SJCRH30 (cell line): ENCODE measurements at regions not wholly inside any gene's neighbourhood (a gene's known extent, or its start where the extent isn't known, plus 50 kb on each side); places are given as distances from the start of the nearest gene placed in this dataset.
A peak's percentile ranks its signal among the peaks of the same experiment; 100 is the strongest.
"Not testable (repeated sequence)": the region's sequence is repeated elsewhere in the genome, so short reads cannot be mapped to it uniquely, and the experiment has no call there.

Source experiments
- DNase-seq, 2 experiments: peaks; one replicate each; pipeline ENCODE4 v3.0.0-alpha.2; 2015 to 2020
- H3K27ac ChIP-seq: fragments of 250-450 bp; sonication (Bioruptor Pico); 2 replicates; pipeline ENCODE4 v1.5.1; 2020; ENCODE audit warnings: mild to moderate bottlenecking, moderate library complexity
- H3K27me3 ChIP-seq: fragments of 250-450 bp; sonication (Bioruptor Pico); 2 replicates; pipeline ENCODE4 v1.5.1; 2020; ENCODE audit warnings: mild to moderate bottlenecking, moderate library complexity
- H3K36me3 ChIP-seq: fragments of 250-450 bp; sonication (Bioruptor Pico); 2 replicates; pipeline ENCODE4 v1.5.1; 2020; ENCODE audit warnings: mild to moderate bottlenecking, moderate library complexity
- H3K4me1 ChIP-seq: fragments of 250-450 bp; sonication (Bioruptor Pico); 2 replicates; pipeline ENCODE4 v1.5.1; 2020; ENCODE audit warnings: mild to moderate bottlenecking, moderate library complexity
- H3K4me3 ChIP-seq: fragments of 250-450 bp; sonication (Bioruptor Pico); 2 replicates; pipeline ENCODE4 v1.5.1; 2020; ENCODE audit warnings: mild to moderate bottlenecking, moderate library complexity
- H3K9me3 ChIP-seq: fragments of 250-450 bp; sonication (Bioruptor Pico); replicated peaks from 2 replicates; pipeline ENCODE4 v1.5.1; 2020; ENCODE audit warnings: mild to moderate bottlenecking, moderate library complexity

GRCh38 chr9:27659571-27659970 lies 86.3 kb upstream of the C9orf72 start:
- no peak overlapping the region for H3K27ac ChIP-seq
- no peaks in the 10 kb centered on the region for H3K4me1 ChIP-seq
- no peaks in the 10 kb centered on the region for H3K9me3 ChIP-seq
- no peaks in the 10 kb centered on the region for H3K27me3 ChIP-seq
- no peaks in the 10 kb centered on the region for H3K36me3 ChIP-seq
- H3K4me3 ChIP-seq = no peak overlapping the region
- DNase-seq = peak; percentile 14

GRCh38 chr9:27660148-27660547 lies 86.9 kb upstream of the C9orf72 start:
- no peak overlapping the region for H3K4me3 ChIP-seq
- no peaks in the 10 kb centered on the region for H3K9me3 ChIP-seq
- no peak for DNase-seq
- H3K4me1 ChIP-seq = no peaks in the 10 kb centered on the region
- no peaks in the 10 kb centered on the region for H3K36me3 ChIP-seq
- H3K27ac ChIP-seq = no peak overlapping the region
- H3K27me3 ChIP-seq = no peaks in the 10 kb centered on the region

DNA sequence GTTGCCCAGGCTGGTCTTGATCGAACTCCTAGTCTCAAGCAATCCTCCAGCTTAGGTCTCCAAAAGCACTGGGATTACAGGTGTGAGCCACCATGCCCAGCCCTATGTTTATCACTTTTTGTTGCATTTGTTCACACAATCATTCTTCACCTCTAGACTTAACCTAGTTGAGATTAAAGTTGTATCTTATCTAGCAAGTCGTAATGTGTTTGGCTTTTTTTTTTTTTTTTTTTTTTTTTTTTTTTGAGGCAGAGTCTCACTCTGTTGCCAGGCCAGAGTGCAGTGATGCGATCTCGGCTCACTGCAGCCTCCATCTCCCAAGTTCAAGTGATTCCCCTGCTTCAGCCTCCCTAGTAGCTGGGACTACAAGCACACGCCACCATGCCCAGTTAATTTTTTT lies 90.2 kb upstream of the C9orf72 start:
- H3K27me3 ChIP-seq = no peaks in the 10 kb centered on the region
- no peak for DNase-seq

GRCh38 chr9:27664121-27664779 lies 91.0 kb upstream of the C9orf72 start:
- no peaks in the 10 kb centered on the region for H3K4me1 ChIP-seq
- no peak overlapping the region for H3K27ac ChIP-seq
- H3K9me3 ChIP-seq = no peaks in the 10 kb centered on the region
- H3K27me3 ChIP-seq = no peaks in the 10 kb centered on the region
- no peak overlapping the region for H3K4me3 ChIP-seq
- H3K36me3 ChIP-seq = no peaks in the 10 kb centered on the region
- no peak for DNase-seq

More for the DNA sequence above, 90.2 kb upstream of the C9orf72 start:
- H3K27ac ChIP-seq = no peak overlapping the region
- H3K4me3 ChIP-seq = no peak overlapping the region
- no peaks in the 10 kb centered on the region for H3K36me3 ChIP-seq
- no peaks in the 10 kb centered on the region for H3K9me3 ChIP-seq
- H3K4me1 ChIP-seq = no peaks in the 10 kb centered on the region

- Histone ChIP-seq H3K36me3 (no peaks in the 10 kb centered on the region), H3K4me3 (no peak overlapping the region), H3K4me1 (no peaks in the 10 kb centered on the region), H3K27ac (no peak overlapping the region), H3K27me3 (no peaks in the 10 kb centered on the region), H3K9me3 (no peaks in the 10 kb centered on the region)
- no peak for DNase-seq
Observed at GRCh38 chr9:27665136-27665535, 91.9 kb upstream of the C9orf72 start.

- no peaks in the 10 kb centered on the region for H3K4me1 ChIP-seq
- no peaks in the 10 kb centered on the region for H3K27me3 ChIP-seq
- no peaks in the 10 kb centered on the region for H3K9me3 ChIP-seq
- H3K36me3 ChIP-seq = no peaks in the 10 kb centered on the region
- H3K4me3 ChIP-seq = no peak overlapping the region
- H3K27ac ChIP-seq = no peak overlapping the region
- no peak for DNase-seq
Observed at GRCh38 chr9:27668280-27668679, 95.0 kb upstream of the C9orf72 start.

- Histone ChIP-seq H3K36me3 (no peaks in the 10 kb centered on the region), H3K9me3 (no peaks in the 10 kb centered on the region), H3K27ac (no peak overlapping the region), H3K27me3 (no peaks in the 10 kb centered on the region), H3K4me1 (no peaks in the 10 kb centered on the region), H3K4me3 (no peak overlapping the region)
- DNase-seq = no peak
Observed at GRCh38 chr9:27671636-27672035, 98.4 kb upstream of the C9orf72 start.

DNA sequence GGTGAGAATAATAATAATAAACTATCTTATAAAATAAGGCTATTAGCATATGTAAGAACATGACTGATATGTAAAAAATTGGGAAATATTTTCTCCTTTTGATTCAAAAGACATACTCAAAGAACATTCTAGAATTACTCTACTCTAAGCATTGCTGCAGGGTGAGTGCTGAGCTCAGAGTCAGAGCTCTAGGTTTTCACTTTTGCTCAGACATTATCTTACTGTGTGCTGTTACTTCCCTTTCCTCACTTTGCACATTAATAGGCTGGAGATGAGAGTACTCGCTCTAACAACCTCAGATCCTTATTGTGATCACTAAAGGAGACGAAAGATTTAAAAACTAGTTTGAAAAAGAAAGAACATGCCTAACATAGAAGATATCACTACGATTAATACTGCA lies 99.4 kb upstream of the C9orf72 start:
- Histone ChIP-seq H3K4me3 (no peak overlapping the region), H3K4me1 (no peaks in the 10 kb centered on the region), H3K36me3 (no peaks in the 10 kb centered on the region), H3K27me3 (no peaks in the 10 kb centered on the region), H3K27ac (no peak overlapping the region), H3K9me3 (no peaks in the 10 kb centered on the region)
- no peak for DNase-seq

GRCh38 chr9:27673641-27674040 lies 100.4 kb upstream of the C9orf72 start:
- no peak for DNase-seq
- H3K27ac ChIP-seq = no peak overlapping the region
- H3K4me1 ChIP-seq = no peaks in the 10 kb centered on the region
- H3K27me3 ChIP-seq = no peaks in the 10 kb centered on the region
- no peaks in the 10 kb centered on the region for H3K36me3 ChIP-seq
- H3K9me3 ChIP-seq = no peaks in the 10 kb centered on the region
- no peak overlapping the region for H3K4me3 ChIP-seq

- Histone ChIP-seq H3K27me3 (no peaks in the 10 kb centered on the region), H3K4me3 (no peak overlapping the region), H3K4me1 (no peaks in the 10 kb centered on the region), H3K36me3 (no peaks in the 10 kb centered on the region), H3K27ac (no peak overlapping the region), H3K9me3 (no peaks in the 10 kb centered on the region)
- no peak for DNase-seq
Observed at GRCh38 chr9:27675354-27675753, 102.1 kb upstream of the C9orf72 start.

GRCh38 chr9:27676827-27677226 lies 103.5 kb upstream of the C9orf72 start:
- DNase-seq = no peak
- H3K27me3 ChIP-seq = no peaks in the 10 kb centered on the region
- H3K36me3 ChIP-seq = no peaks in the 10 kb centered on the region
- no peaks in the 10 kb centered on the region for H3K9me3 ChIP-seq
- no peak overlapping the region for H3K27ac ChIP-seq
- H3K4me3 ChIP-seq = no peak overlapping the region
- H3K4me1 ChIP-seq = no peaks in the 10 kb centered on the region

GRCh38 chr9:27679338-27679737 lies 106.1 kb upstream of the C9orf72 start:
- Histone ChIP-seq H3K36me3 (no peaks in the 10 kb centered on the region), H3K9me3 (no peaks in the 10 kb centered on the region), H3K27me3 (no peaks in the 10 kb centered on the region), H3K27ac (no peak overlapping the region), H3K4me1 (no peaks in the 10 kb centered on the region), H3K4me3 (no peak overlapping the region)
- no peak for DNase-seq

DNA sequence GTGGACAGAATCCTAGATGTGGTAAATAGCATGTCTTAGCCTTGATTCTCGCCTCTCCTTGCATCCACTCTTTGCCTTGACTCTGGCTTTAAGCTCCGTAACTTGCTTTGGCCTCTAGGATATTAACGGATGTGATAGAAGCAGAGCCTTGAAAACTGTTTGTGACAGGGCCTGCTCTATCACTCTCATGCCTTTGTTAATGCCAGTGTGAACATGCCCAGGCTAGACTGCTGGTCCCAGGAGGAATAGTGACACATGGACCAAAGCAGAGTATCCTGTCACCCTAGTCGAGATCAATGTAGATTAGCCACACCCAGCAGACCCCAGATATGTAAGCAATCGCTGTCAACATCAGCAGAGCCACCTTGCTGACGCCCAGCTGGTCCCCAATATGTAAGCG lies 109.9 kb upstream of the C9orf72 start:
- H3K4me1 ChIP-seq = no peaks in the 10 kb centered on the region

GRCh38 chr9:27688954-27689353 lies 115.7 kb upstream of the C9orf72 start:
- DNase-seq = no peak
- Histone ChIP-seq H3K4me1 (no peaks in the 10 kb centered on the region), H3K36me3 (no peaks in the 10 kb centered on the region), H3K27ac (no peak overlapping the region), H3K4me3 (no peak overlapping the region), H3K9me3 (no peaks in the 10 kb centered on the region), H3K27me3 (no peaks in the 10 kb centered on the region)

More for the DNA sequence above, 109.9 kb upstream of the C9orf72 start:
- Histone ChIP-seq H3K9me3 (no peaks in the 10 kb centered on the region), H3K27me3 (no peaks in the 10 kb centered on the region), H3K4me3 (no peak overlapping the region), H3K36me3 (no peaks in the 10 kb centered on the region), H3K27ac (no peak overlapping the region)
- DNase-seq = no peak

DNA sequence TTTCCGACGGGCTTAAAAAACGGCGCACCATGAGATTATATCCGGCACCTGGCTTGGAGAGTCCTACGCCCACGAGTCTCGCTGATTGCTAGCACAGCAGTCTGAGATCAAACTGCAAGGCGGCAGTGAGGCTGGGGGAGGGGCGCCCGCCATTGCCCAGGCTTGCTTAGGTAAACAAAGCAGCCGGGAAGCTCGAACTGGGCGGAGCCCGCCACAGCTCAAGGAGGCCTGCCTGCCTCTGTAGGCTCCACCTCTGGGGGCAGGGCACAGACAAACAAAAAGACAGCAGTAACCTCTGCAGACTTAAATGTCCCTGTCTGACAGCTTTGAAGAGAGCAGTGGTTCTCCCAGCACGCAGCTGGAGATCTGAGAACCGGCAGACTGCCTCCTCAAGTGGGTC lies 117.5 kb upstream of the C9orf72 start:
- H3K27ac ChIP-seq, DNase-seq, H3K27me3 ChIP-seq, H3K36me3 ChIP-seq, H3K9me3 ChIP-seq, H3K4me1 ChIP-seq, H3K4me3 ChIP-seq: not testable (repeated sequence)

GRCh38 chr9:27699621-27700020 lies 126.3 kb upstream of the C9orf72 start:
- DNase-seq = no peak

More at GRCh38 chr9:27699621-27700020, 126.3 kb upstream of the C9orf72 start:
- Histone ChIP-seq H3K9me3 (no peaks in the 10 kb centered on the region), H3K27me3 (no peaks in the 10 kb centered on the region), H3K27ac (no peak overlapping the region), H3K4me1 (no peaks in the 10 kb centered on the region), H3K36me3 (no peaks in the 10 kb centered on the region), H3K4me3 (no peak overlapping the region)
